ENCODE measurements at regions not wholly inside any gene's neighbourhood (a gene's known extent, or its start where the extent isn't known, plus 50 kb on each side); places are given as distances from the start of the nearest gene placed in this dataset.

GRCh38 chr7:46725136-46725535 lies 804.1 kb upstream of the IGFBP3 start:
- no peak for TF ChIP-seq POLR2A (IDR thresholded peaks at IDR 0.05)
- TF ChIP-seq, protein P1, sequence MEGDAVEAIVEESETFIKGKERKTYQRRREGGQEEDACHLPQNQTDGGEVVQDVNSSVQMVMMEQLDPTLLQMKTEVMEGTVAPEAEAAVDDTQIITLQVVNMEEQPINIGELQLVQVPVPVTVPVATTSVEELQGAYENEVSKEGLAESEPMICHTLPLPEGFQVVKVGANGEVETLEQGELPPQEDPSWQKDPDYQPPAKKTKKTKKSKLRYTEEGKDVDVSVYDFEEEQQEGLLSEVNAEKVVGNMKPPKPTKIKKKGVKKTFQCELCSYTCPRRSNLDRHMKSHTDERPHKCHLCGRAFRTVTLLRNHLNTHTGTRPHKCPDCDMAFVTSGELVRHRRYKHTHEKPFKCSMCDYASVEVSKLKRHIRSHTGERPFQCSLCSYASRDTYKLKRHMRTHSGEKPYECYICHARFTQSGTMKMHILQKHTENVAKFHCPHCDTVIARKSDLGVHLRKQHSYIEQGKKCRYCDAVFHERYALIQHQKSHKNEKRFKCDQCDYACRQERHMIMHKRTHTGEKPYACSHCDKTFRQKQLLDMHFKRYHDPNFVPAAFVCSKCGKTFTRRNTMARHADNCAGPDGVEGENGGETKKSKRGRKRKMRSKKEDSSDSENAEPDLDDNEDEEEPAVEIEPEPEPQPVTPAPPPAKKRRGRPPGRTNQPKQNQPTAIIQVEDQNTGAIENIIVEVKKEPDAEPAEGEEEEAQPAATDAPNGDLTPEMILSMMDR (IDR thresholded peaks at IDR 0.05): no peak

Data from heart left ventricle (tissue), 13 donors.